GM21381 (cell line): ENCODE measurements at regions not wholly inside any gene's neighbourhood (a gene's known extent, or its start where the extent isn't known, plus 50 kb on each side); places are given as distances from the start of the nearest gene placed in this dataset.
"Not testable (repeated sequence)": the region's sequence is repeated elsewhere in the genome, so short reads cannot be mapped to it uniquely, and the experiment has no call there.

Experiments used
- ATAC-seq: cut with Tn5 transposase; IDR thresholded peaks from one replicate; pipeline ENCODE4 v1.9.1; 2021; ENCODE audit warnings: mild to moderate bottlenecking, moderate library complexity; ENCODE audit not compliant: unreplicated experiment

DNA sequence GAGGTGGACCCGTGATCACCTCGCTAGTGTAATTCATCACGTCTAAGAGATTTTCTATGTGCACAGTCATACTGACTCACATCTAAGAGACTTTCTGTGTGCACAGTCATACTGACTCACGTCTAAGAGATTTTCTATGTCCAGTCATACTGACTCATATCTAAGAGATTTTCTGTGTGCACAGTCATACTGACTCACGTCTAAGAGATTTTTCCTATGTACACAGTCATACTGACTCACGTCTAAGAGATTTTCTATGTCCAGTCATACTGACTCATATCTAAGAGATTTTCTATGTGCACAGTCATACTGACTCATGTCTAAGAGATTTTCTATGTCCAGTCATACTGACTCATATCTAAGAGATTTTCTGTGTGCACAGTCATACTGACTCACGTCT, 443.8 kb downstream of the BRD1 start:
- ATAC-seq = not testable (repeated sequence)

DNA sequence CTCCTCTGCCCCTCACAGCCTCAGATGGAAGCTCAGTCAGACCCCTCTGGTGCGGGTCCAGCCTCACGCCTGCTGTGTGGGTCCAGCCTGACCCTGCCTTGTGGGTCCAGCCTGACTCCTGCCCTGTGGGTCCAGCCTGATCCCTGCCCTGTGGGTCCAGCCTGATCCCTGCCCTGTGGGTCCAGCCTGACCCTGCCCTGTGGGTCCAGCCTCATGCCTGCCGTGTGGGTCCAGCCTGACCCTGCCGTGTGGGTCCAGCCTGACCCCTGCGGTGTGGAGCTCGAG, 445.3 kb downstream of the BRD1 start:
- no peak for ATAC-seq

DNA sequence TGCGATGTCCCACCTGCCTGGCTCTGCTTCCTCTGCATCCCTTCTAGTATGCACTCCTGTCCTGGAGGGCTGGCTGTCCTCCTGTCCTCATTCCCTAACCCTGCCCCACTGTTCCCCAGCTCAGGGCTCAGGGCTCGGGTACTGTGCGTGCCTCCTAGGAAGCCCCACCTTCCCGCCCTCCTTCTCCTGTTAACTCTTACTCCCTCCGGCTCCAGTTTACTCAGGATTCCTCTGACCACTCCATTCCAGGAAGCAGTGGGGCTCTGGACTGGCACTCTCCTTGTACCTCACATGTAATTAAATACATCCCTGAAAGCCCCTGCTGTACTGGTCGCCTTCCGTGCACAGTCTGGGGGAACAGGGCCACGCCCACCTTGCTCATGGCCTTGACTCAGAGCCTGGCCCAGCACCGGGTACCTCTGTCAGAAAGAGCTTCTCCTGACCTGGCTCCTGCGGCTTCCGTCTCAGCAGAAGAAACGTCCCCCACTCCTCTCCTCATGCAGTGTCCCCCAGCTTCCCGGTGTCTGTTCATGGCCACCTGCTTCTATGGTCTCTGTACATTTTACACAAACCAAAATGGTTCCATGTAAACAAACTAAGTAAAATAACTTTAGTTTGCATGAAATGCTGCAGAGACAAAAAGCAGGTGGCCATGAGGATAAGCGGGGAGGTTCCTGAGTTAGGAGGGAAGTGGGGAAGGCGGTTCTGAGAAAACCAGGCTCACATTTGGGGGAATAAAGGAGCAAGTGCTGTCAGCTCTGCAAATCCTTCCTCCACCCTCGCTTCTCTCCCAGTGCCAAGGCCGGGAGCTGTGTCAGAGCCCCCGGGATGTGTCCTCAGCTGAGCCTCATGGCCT, 445.9 kb downstream of the BRD1 start:
- ATAC-seq = no peak

DNA sequence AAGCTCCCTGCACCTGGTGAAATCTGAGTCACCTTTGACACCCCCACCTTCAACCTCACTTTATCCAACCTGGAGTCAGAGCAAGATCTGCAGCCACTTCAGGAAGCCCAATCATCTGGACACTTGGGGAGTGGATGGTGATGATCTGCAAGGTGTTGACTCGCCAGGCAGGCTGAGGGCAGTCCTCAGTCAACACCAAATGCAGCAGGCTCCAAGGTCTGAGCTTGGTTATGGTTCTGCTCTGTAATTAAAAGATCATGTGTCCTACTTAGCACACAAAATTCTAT, 446.9 kb downstream of the BRD1 start:
- no peak for ATAC-seq

DNA sequence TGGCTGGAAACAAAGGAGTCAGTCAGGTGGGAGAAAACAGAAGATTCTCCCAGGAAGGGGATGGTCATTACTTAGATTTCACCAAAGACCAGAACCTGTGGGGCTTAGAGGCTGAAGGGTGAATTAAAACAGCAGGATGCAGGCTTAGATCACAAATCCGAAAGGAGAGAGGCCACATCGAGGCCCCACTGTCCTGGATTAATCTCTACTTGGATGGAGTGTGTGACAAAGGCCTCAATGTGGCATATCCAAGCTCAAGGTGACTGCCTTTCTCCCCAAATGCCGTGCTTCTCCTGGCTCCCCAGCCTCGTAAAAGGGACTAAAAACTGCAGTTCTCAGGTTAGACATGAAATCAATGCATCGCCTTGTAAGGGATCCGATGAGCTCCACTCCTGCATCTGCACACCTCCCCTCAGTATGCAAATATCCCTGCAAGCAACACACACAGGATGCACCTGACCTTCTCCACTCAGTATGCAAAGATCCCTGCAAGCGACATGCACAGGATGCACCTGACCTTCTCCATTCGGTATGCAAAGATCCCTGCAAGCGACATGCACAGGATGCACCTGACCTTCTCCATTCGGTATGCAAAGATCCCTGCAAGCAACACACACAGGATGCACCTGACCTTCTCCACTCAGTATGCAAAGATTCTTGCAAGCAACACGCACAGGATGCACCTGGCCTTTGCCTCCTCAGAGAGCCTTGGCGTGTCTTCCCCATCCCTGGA, 447.4 kb downstream of the BRD1 start:
- ATAC-seq = no peak

DNA sequence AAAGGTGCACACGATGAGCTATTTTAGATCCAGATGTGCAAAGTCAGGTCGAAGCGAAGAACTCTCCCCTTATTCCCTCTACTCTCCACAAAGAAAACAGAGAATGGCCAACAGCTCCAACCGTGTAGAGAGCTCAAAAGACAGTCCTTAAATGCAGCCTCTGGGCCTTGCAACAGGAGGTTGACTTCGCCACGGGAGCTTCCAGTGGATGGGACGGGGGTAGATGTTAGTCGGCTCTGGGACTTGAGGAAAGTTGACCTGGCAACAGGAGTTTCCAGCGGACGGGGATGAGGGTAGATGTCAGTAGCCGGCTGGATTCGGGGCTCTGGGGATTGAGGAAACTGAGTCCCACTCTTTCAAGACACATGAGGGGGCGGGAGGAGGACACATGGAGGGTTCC, 450.4 kb downstream of the BRD1 start:
- no peak for ATAC-seq

DNA sequence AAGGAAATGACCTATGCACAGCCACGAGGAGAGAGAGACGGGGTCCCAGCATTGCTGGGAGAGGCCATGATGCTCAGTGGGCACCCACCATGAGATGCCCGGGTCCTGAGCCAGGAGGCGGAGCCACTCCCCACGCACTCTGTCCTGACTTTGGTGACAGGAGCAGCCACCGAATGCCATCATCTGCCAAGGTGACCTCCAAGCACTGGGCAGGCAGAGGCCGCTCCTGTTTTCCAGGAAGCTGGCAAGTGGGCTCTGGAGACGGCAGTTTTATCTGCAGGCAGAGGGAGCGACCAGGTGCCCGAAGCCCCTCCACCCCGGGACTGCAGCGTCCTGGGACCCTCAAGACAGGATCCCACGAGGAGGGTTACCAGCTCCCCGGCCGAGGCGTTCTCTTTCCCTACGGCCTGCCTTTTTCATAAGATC, 453.9 kb downstream of the BRD1 start:
- no peak for ATAC-seq

DNA sequence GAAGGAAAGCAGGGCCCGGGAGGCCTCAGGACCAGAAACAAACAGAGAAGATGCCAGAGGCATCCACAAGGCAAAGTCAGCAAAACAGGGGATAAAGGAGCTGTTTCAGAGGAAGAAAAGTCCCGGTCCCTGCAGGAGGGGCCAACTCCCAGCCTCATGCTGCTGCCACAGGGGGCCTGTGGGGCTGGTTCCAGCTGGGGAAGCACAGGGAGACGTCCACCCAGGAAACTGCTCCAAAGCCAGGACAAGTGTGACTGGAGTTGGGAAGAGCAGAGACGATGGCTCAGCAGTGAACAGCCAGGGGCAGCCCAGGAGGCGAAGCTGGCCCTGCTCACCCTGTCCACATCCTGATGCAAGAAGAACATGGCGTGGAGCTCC, 454.4 kb downstream of the BRD1 start:
- ATAC-seq = no peak

DNA sequence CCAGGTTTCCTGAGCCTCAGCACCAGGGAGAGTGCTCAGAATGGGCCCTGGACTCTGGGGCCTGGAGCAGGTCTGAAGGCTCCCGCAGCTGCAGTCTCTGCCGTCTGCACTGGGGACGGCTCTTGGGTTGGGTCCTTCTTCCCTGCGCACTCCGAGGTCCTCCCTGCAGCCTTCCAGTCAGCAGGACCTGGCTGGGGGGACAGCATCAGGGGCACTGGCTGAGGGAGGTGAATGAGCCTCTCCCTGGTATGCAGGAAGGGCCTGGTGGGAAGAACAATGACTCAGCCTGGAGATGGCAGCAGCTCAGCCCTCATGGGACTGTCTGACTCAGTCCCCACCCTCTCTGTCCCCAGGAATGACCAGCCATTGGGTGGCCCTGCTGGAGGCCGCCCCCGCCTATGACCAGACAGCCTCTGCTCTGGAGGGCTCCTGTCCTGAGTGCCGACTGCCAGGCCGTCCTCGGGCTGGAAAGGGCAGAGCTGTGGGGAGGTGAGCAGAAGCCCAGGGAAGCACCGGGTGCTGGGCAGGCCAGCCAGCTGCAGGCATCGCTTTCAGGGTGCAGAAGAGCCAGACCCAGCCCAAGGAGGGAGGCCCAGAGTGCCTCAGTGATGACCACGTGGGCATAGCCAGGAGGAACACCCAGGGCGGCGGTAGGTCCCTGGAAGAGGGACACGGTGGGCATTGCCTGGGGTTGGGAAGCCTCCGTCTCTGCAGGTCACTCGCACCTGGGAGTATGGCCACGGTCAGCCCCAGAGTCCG, 455.0 kb downstream of the BRD1 start:
- no peak for ATAC-seq

DNA sequence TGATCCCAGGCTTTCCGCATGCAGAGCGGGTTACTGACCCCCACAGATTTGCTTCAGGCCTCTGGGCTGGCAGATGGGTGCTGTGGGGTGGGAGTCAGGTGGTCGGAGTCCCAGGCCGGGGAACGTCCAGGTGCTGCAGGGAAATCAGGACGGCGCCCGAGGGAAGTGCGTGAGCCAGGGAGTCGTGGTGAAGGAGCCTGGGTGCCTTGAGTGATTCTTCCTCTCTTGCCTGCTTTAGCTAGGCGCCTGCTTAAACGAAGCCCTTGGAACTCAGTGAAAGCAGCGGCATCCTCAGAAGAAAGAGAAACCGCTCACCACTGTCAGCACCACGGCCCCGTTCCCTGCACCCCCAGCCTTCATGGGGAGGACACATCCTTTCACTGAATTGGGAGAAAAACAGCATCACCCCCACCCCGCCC, 455.6 kb downstream of the BRD1 start:
- no peak for ATAC-seq

DNA sequence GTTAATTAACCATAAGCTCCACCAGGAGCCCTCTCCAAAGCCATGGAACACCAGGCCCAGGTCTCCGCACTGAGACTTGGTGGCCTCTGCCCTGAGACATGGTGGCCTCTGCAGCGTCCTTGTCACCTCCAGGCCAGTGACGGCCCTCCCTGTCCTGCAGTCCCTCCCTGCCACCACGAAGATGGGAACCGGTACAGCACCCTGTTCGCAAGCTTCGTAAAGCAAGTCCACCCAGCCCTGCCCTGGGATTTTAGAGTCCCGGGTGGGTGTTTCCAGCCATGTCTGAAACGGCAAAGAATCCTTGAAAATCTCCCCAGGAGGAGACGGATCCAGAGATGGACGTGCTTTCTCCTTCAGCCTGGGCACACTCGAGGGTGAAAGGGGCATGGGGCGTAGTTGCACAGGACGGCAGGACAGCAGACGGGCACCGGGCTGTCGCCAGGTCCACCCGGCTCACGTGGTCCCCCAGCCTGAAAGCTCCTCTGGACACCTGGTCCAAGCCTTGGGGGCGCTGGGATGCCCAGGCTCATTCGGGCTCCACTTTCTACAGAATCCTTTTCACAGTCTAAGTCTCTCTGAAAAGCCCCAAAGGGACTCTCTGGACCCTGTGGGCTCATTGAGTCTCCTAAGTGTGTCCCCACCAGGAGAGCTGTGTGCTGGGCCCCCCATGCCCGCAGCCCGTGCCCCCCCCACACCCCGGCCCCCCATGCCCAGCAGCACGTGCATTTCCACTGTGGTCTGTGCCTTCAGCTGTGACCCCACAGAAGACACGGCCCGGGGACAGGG, 456.2 kb downstream of the BRD1 start:
- ATAC-seq = no peak

DNA sequence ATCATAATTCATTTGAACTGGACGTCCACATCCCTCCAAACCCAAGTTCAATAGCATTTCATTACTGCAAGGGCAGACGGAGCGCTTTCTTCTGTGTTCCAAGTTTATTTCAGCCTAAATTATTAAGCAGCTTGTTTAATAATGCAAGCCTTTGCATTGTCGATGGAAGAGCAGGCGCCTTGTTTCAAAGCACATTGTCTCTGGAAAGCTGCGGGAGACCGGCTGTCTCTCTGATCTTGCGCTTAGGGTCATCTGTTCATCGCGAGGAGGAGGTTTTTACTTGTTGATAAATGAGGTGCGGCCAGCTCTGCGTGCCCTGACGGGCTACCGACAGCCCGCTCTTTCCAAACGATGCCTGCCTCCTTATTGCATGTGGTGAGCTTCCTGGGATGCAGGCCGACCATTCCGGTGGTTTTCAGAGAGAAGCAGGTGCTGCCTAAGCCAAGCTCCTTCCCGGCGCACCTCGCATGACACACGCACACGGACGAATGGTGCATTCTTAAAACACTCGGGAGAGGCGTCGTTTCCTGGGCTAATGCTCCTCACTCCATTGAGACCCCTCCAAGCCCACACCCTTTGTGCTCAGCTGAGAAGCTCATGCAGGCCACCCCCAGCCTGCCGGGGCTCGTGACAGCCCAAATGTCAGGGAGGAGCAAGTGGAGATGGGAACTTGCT, 456.9 kb downstream of the BRD1 start:
- no peak for ATAC-seq

DNA sequence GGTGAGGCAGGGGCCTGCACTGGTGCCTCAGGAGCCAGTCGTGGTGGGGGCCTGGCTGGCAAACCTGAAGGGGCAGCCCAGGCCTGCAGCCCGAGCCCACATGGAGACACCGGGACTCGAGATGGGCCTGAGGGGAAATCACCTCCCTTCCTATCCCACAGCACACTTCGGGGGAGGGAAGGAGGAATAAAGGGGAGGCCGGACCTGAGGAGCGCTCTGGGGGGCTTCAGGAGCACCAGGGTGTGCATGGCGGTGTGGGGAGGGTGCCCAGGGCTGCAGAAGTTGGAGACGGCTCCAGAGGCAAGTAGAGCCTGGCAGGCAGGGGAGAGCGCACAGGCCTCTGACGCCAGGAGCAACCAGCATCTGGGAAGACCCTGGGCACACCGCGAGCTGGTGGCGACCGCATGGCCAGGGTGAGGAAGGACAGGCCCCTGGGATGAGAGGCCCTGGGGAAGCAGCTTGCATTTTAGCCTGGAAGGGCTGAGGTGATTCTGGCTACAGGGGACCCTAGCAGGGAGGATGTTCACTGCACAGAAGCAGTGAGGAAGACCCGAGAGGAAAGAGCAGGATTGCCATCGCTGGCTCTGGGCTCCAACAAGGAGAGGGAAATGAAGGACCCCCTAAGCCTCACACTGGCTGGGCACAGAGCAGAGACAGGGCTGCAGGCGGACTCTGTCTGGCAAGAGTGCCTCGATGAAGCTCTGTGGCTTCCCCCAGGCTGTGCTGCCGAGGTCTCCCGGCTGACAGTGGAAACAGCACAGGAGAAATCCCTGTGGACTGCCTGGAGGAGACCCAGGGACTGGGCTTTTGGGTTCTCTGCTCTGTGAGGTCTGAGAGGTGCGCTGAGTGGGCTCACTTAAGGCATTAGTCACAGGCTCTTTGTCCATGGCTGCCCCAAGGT, 457.7 kb downstream of the BRD1 start:
- ATAC-seq = no peak

DNA sequence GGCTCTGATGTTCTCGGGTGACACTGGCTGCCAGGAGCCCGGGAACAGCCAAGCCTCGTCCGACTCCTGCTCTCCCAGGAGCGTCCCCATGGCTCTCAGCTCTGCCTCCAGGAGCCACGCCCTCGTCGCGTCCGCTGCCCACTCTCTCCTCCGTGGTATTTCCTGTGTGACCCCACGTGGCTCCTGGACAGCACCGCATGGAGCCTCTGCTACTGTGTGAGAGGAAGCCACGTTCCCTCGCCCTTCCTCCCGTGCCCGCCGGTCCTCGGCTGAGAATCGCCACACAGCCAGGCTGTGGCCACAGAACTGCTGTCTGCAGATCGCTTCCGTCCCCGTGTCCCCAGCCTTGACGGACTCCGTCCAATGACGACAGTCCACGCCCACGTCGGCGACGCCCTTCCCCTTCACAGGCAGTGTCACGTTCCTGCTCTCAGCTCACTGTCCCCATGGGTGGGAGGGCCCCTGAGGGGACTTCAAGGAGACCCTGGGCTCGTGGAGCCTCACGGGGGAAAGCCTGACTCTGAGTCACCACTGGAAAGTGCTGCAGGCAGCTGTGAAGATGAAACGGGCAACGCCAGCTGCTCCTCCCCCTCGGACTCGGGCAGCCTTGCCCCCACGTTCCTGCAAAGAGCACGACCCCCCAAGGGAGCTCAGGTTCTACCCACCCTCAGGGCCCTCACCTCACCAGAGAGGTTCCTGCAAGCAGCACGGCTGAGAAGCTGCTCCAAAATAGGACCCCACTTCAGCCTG, 458.5 kb downstream of the BRD1 start:
- ATAC-seq = no peak

DNA sequence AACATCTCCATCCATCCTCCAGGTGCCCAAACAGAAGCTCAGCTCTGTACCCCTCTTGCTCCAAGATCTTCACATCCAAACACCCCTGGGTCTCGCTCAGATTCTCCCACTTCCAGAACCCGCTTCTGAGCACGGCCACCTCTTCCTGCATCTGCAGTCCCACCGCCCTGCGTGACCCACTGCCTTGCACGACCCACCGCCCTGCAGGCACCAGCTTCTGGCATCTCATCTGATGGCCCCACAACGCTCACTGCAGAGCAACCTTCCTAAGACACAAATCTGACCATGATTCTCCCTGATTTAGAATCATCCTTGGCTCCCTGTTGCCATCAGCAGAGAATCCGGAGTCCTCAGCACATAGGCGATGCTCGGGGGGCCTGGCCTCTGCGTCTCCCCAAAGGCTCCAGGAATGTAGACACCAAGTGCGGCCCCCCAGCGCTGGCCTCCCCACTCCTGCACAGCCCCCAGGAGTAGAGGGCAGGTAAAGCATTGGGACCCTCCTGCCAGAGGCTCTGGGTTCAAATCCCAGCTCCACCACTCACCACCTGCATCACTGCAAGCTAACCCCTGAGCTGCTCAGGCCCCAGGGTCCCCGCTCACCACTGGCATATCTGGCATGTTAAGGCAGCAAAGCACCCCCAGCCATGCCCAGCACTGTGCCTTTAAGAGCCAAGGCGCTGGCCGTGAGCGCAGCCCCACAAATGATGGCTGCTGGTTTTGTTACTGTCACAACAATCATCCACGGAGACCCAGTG, 459.3 kb downstream of the BRD1 start:
- no peak for ATAC-seq

DNA sequence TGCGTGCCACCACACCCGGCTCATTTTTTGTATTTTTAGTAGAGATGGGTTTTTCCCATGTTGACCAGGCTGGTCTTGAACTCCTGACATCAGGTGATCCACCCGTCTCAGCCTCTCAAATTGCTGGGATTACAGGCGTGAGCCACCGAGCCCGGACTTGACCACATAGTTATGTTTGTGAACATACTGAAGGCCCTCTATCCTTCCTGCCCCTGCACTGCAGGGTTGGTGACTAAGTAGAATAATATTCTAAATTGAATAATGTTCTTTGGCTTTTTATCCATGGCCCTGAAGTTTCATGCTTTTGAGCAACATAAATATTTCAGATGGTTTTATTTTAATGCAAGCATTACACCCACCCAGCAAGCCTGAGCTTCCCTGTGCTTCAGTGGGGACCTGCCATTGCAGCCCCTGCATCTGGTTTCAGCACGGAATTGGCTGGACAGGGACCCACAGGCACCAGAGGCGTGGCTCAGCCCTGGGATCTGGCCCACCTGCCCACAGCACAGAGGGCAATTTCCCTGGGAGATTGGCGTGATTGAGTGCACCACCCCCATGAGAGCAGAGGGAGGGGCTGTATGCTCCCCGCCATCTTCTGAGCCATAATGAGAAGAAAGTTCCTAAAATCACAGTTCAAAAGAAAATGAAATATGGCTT, 460.5 kb downstream of the BRD1 start:
- ATAC-seq = no peak

DNA sequence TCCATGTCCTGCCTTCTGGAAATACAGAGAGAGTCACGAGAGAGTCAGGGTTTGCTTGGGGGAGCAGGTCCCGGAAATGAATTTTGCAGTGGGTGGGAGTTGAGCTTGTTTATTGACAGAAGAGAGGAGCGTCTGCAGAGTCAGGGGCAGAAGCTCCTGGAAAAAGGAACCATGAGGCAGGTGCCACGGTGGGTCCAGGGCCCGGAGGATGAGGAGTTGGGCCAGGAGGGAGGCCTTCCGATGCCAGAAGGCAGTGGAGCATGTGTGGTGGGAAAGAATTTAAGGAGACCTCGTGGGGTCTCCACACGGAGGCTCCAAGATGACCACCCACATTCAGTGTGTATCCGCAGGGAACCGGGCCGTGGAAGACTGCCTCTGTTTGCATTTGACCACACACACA, 461.2 kb downstream of the BRD1 start:
- ATAC-seq = no peak

DNA sequence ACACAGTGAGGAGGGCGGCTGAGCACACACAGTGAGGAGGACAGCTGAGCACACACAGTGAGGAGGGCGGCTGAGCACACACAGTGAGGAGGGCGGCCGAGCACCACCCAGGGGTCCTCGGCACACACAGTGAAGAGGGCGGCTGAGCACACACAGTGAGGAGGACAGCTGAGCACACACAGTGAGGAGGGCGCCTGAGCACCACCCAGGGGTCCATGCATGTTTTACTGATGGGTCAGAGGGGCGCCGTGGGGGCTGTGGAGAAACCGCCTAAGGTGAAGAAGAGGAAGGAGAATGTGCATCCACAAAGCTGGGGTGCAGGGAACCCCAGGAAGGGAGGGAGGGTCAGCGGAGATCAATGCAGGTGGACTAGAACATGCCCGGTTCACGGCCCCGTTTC, 461.8 kb downstream of the BRD1 start:
- ATAC-seq = no peak
